ENCODE measurements at regions not wholly inside any gene's neighbourhood (a gene's known extent, or its start where the extent isn't known, plus 50 kb on each side); places are given as distances from the start of the nearest gene placed in this dataset.

GRCh38 chr6:105560611-105561066, 157.8 kb upstream of the PREP start:
- Histone ChIP-seq H3K4me1 (ENCODE audit: insufficient read depth, low read length) (no peaks in the 10 kb centered on the region), H3K4me2 (ENCODE audit: low read length) (no peak overlapping the region), H2AFZ (ENCODE audit: low read depth, low read length) (no peak overlapping the region), H3K27ac (ENCODE audit: low read depth, low read length) (no peak overlapping the region), H3K9me3 (ENCODE audit: insufficient read depth, low read depth, low read length) (no peaks in the 10 kb centered on the region), H3K27me3 (ENCODE audit: insufficient read depth, low read length) (no peaks in the 10 kb centered on the region), H4K20me1 (ENCODE audit: insufficient read depth, low read length) (no peaks in the 10 kb centered on the region), H3K36me3 (ENCODE audit: insufficient read depth, low read length) (no peaks in the 10 kb centered on the region), H3K4me3 (ENCODE audit: insufficient read depth, low read depth, low read length) (no peak overlapping the region), H3K79me2 (ENCODE audit: insufficient read depth, low read length) (no peaks in the 10 kb centered on the region), H3K9ac (ENCODE audit: low read length) (no peak overlapping the region)
- FAIRE-seq: no peak
- H3K4me3 Mint-ChIP-seq (ENCODE audit: unreplicated experiment): no peak overlapping the region
- peaks cover 6% of the 10 kb centered on the region for H3K9me3 Mint-ChIP-seq (ENCODE audit: unreplicated experiment)
- TF ChIP-seq CTCF (IDR thresholded peaks at IDR 0.05; ENCODE audit: insufficient read depth, low read depth, low read length) (no peak), EZH2 (IDR thresholded peaks at IDR 0.05; ENCODE audit: insufficient read depth, low read length) (no peak)
- no peaks in the 10 kb centered on the region for H3K27me3 Mint-ChIP-seq (ENCODE audit: low read depth, unreplicated experiment)
- no peaks in the 10 kb centered on the region for H3K36me3 Mint-ChIP-seq (ENCODE audit: low read depth, unreplicated experiment)
- peaks cover 5% of the 10 kb centered on the region for H3K4me1 Mint-ChIP-seq (ENCODE audit: low read depth, unreplicated experiment)
- peak; percentile 68 for DNase-seq (ENCODE audit: low read depth)
- H3K27ac Mint-ChIP-seq (ENCODE audit: unreplicated experiment): peak overlapping the region; percentile 37

- no peaks in the 10 kb centered on the region for H3K9me3 ChIP-seq (ENCODE audit: insufficient read depth, low read depth, low read length)
- FAIRE-seq: no peak
- H3K27me3 ChIP-seq (ENCODE audit: insufficient read depth, low read length): no peaks in the 10 kb centered on the region
- no peak overlapping the region for H3K9ac ChIP-seq (ENCODE audit: low read length)
- peaks cover 7% of the 10 kb centered on the region for H3K4me1 Mint-ChIP-seq (ENCODE audit: low read depth, unreplicated experiment)
- no peaks in the 10 kb centered on the region for H3K79me2 ChIP-seq (ENCODE audit: insufficient read depth, low read length)
- H3K4me1 ChIP-seq (ENCODE audit: insufficient read depth, low read length): no peaks in the 10 kb centered on the region
- no peaks in the 10 kb centered on the region for H4K20me1 ChIP-seq (ENCODE audit: insufficient read depth, low read length)
- no peak overlapping the region for H2AFZ ChIP-seq (ENCODE audit: low read depth, low read length)
- no peak overlapping the region for H3K4me3 Mint-ChIP-seq (ENCODE audit: unreplicated experiment)
- no peak overlapping the region for H3K4me2 ChIP-seq (ENCODE audit: low read length)
- no peaks in the 10 kb centered on the region for H3K36me3 Mint-ChIP-seq (ENCODE audit: low read depth, unreplicated experiment)
- DNase-seq (ENCODE audit: low read depth): no peak
- no peaks in the 10 kb centered on the region for H3K36me3 ChIP-seq (ENCODE audit: insufficient read depth, low read length)
- no peak overlapping the region for H3K27ac Mint-ChIP-seq (ENCODE audit: unreplicated experiment)
- no peak overlapping the region for H3K27ac ChIP-seq (ENCODE audit: low read depth, low read length)
- H3K4me3 ChIP-seq (ENCODE audit: insufficient read depth, low read depth, low read length): no peak overlapping the region
- TF ChIP-seq CTCF (IDR thresholded peaks at IDR 0.05; ENCODE audit: insufficient read depth, low read depth, low read length): no peak
- TF ChIP-seq EZH2 (IDR thresholded peaks at IDR 0.05; ENCODE audit: insufficient read depth, low read length): no peak
- no peaks in the 10 kb centered on the region for H3K27me3 Mint-ChIP-seq (ENCODE audit: low read depth, unreplicated experiment)
- peaks cover 5% of the 10 kb centered on the region for H3K9me3 Mint-ChIP-seq (ENCODE audit: unreplicated experiment)
Observed at GRCh38 chr6:105557291-105557690, 154.4 kb upstream of the PREP start.

- TF ChIP-seq EZH2 (IDR thresholded peaks at IDR 0.05; ENCODE audit: insufficient read depth, low read length) (no peak), CTCF (IDR thresholded peaks at IDR 0.05; ENCODE audit: insufficient read depth, low read depth, low read length) (no peak)
- Histone ChIP-seq H3K9ac (ENCODE audit: low read length) (no peak overlapping the region), H3K79me2 (ENCODE audit: insufficient read depth, low read length) (no peaks in the 10 kb centered on the region), H3K4me3 (ENCODE audit: insufficient read depth, low read depth, low read length) (no peak overlapping the region), H3K9me3 (ENCODE audit: insufficient read depth, low read depth, low read length) (no peaks in the 10 kb centered on the region), H3K4me1 (ENCODE audit: insufficient read depth, low read length) (no peaks in the 10 kb centered on the region), H3K27ac (ENCODE audit: low read depth, low read length) (no peak overlapping the region), H3K36me3 (ENCODE audit: insufficient read depth, low read length) (no peaks in the 10 kb centered on the region), H2AFZ (ENCODE audit: low read depth, low read length) (no peak overlapping the region), H3K4me2 (ENCODE audit: low read length) (no peak overlapping the region), H4K20me1 (ENCODE audit: insufficient read depth, low read length) (no peaks in the 10 kb centered on the region), H3K27me3 (ENCODE audit: insufficient read depth, low read length) (no peaks in the 10 kb centered on the region)
- Mint-ChIP-seq H3K4me3 (ENCODE audit: unreplicated experiment) (no peak overlapping the region), H3K4me1 (ENCODE audit: low read depth, unreplicated experiment) (peaks cover 13% of the 10 kb centered on the region), H3K9me3 (ENCODE audit: unreplicated experiment) (peaks cover 5% of the 10 kb centered on the region), H3K27ac (ENCODE audit: unreplicated experiment) (no peak overlapping the region), H3K27me3 (ENCODE audit: low read depth, unreplicated experiment) (no peaks in the 10 kb centered on the region), H3K36me3 (ENCODE audit: low read depth, unreplicated experiment) (no peaks in the 10 kb centered on the region)
- DNase-seq (ENCODE audit: low read depth) (no peak), FAIRE-seq (no peak)
Observed at GRCh38 chr6:105553171-105553570, 150.3 kb upstream of the PREP start.
